ENCODE measurements at regions not wholly inside any gene's neighbourhood (a gene's known extent, or its start where the extent isn't known, plus 50 kb on each side); places are given as distances from the start of the nearest gene placed in this dataset.

DNA sequence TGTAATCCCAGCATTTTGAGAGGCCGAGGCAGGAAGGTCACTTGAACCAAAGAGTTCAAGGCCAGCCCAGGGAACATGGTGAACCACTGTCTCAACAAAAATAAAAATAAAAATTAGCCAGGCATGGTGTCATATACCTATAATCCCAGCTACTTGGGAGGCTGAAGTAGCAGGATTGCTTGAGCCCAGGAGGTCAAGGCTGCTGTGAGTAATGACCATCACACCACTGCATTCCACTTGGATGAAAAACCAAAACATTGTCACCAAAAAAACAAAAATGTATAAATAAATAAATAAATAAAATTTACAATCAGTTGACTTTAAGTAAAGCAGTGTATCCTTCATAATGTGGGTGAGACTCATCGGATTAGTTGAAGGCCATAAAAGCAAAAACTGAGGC, 541.4 kb downstream of the CSNK1G3 start:
- no peak overlapping the region for H3K4me3 ChIP-seq (ENCODE audit: low read depth, low read length)
- in situ Hi-C loops (cut with HindIII; ENCODE audit: low pct_ligation_motif_present, low sequenced_read_pairs) = no loop called here

DNA sequence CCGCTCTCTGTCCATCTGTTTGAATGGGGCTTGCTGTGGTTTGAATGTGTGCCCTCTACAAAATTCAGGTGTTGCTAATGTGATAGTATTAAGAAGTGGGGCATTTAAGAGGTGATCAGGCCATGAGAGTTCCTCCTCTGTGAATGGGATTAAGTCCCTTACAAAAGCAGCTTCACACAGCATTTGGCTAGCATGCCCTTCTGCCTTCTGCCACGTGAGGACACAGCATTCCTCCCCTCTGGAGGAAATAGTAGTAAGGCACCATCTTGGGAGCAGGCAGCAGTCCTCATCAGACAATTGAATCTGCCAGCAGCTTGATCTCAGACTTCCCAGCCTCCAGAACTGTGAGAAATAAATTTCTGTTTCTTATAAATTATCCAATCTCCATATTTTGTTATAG, 540.2 kb downstream of the CSNK1G3 start:
- no peaks in the 10 kb centered on the region for H3K27me3 ChIP-seq (replicated peaks)
- H3K4me3 ChIP-seq (ENCODE audit: low read depth, low read length) = no peak overlapping the region
- DNase-seq = no peak
- H3K36me3 ChIP-seq (replicated peaks) = no peaks in the 10 kb centered on the region
- in situ Hi-C loops (cut with HindIII; ENCODE audit: low pct_ligation_motif_present, low sequenced_read_pairs) = no loop called here
- no peak overlapping the region for H3K27ac ChIP-seq
- TF ChIP-seq, protein P1, sequence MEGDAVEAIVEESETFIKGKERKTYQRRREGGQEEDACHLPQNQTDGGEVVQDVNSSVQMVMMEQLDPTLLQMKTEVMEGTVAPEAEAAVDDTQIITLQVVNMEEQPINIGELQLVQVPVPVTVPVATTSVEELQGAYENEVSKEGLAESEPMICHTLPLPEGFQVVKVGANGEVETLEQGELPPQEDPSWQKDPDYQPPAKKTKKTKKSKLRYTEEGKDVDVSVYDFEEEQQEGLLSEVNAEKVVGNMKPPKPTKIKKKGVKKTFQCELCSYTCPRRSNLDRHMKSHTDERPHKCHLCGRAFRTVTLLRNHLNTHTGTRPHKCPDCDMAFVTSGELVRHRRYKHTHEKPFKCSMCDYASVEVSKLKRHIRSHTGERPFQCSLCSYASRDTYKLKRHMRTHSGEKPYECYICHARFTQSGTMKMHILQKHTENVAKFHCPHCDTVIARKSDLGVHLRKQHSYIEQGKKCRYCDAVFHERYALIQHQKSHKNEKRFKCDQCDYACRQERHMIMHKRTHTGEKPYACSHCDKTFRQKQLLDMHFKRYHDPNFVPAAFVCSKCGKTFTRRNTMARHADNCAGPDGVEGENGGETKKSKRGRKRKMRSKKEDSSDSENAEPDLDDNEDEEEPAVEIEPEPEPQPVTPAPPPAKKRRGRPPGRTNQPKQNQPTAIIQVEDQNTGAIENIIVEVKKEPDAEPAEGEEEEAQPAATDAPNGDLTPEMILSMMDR (IDR thresholded peaks at IDR 0.05; ENCODE audit: low read depth, low read length, missing control alignments) = no peak

More for the DNA sequence above, 541.4 kb downstream of the CSNK1G3 start:
- no peaks in the 10 kb centered on the region for H3K27me3 ChIP-seq (replicated peaks)
- H3K36me3 ChIP-seq (replicated peaks) = no peaks in the 10 kb centered on the region
- DNase-seq = peak; percentile 18
- TF ChIP-seq, protein P1 (IDR thresholded peaks at IDR 0.05; ENCODE audit: low read depth, low read length, missing control alignments) = no peak
- H3K27ac ChIP-seq = no peak overlapping the region

DNA sequence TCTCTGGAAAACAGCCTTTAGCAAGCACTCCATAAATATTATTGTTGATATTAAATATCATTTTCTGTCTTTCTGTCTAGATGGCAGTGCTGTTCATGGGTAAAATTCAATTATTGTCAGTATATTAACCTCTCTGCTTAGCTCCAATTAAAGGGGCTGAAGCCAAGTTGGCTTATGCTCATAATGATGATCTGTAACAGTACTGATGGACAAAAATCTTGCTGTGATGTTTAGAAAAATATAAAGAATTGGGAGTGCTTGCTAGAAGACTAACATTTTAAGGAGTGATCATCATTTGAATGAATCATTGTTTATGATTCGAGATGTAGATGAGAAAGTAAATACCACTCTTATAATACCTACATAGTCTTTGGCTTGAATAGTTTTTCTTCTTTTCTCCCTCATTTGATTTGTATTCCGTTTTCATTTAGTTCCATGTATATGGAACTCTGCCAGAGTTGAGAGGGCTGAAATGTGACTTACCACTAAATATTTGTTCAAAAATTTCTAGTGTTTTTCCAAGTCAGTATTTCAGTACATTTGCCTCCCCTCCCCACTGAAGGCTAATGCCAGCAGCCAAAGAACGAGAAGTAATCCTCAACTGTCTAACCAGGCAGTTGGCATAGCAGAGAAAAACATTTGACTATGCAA, 538.3 kb downstream of the CSNK1G3 start:
- Histone ChIP-seq H3K36me3 (replicated peaks) (no peaks in the 10 kb centered on the region), H3K27me3 (replicated peaks) (no peaks in the 10 kb centered on the region), H3K27ac (no peak overlapping the region), H3K4me3 (ENCODE audit: low read depth, low read length) (no peak overlapping the region)
- TF ChIP-seq, protein P1 (IDR thresholded peaks at IDR 0.05; ENCODE audit: low read depth, low read length, missing control alignments) = no peak
- no peak for DNase-seq
- in situ Hi-C loops (cut with HindIII; ENCODE audit: low pct_ligation_motif_present, low sequenced_read_pairs) = no loop called here

DNA sequence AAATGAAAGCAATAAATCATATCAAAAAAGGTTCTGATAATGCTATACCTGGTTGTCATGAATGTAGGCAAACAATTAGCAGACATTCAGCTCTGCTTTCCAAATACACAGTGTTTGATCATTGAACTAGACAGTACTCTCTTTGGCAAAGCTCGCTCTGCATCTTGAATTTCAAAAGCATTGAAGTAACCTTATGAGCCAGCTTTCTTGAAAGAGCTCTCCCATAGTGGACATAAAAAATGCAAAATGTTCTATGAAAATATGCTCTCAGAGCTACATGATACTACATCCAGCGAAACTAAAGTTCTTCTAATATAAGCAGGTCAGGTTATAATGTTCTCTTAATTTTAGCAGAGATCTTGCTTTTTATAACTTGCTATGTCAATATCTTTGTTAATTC, 533.4 kb downstream of the CSNK1G3 start:
- DNase-seq = no peak
- TF ChIP-seq, protein P1 (IDR thresholded peaks at IDR 0.05; ENCODE audit: low read depth, low read length, missing control alignments) = no peak
- no peak overlapping the region for H3K4me3 ChIP-seq (ENCODE audit: low read depth, low read length)
- no peaks in the 10 kb centered on the region for H3K36me3 ChIP-seq (replicated peaks)
- H3K27ac ChIP-seq = no peak overlapping the region
- no peaks in the 10 kb centered on the region for H3K27me3 ChIP-seq (replicated peaks)
- in situ Hi-C loops (cut with HindIII; ENCODE audit: low pct_ligation_motif_present, low sequenced_read_pairs) = no loop called here

DNA sequence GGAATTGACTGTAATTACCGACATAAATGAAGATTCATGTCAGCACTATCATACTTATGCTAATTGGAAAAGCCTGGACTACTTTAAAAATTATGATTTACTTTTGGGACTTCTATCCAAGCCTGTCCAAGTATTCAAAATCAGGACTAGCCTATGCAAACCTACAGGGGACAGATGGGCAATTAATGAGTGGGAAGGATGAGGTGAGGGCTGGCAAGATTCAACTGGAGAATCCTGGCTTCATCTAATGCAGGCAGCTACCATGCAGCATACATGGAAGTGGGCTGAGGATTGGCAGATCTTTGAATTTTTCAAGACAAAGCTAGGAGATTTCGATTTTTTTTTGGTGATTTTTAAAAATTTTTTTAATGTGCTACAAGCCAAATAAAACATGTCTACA, 532.6 kb downstream of the CSNK1G3 start:
- H3K27ac ChIP-seq = no peak overlapping the region
- TF ChIP-seq, protein P1 (IDR thresholded peaks at IDR 0.05; ENCODE audit: low read depth, low read length, missing control alignments) = no peak
- H3K36me3 ChIP-seq (replicated peaks) = no peaks in the 10 kb centered on the region
- no peaks in the 10 kb centered on the region for H3K27me3 ChIP-seq (replicated peaks)
- H3K4me3 ChIP-seq (ENCODE audit: low read depth, low read length) = no peak overlapping the region
- in situ Hi-C loops (cut with HindIII; ENCODE audit: low pct_ligation_motif_present, low sequenced_read_pairs) = no loop called here
- DNase-seq = no peak

DNA sequence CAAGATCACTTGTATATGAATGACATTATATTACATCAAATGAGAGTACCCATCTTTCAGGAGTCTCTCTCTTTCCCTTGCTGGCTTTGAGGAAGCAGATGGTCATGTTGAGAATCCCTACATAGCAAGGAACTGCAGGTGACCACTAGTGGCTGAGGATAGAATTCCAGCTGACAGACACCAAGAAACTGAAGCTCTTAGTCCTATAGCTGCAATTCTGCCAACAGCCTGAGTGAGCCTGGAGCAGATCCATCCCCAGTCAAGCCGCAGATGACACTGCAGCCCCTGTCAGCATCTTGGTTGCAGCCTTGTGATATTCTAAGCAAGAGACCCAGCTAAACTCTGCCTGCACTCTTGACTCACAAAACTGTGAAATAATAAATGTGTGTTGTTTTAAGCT, 531.5 kb downstream of the CSNK1G3 start:
- TF ChIP-seq, protein P1 (IDR thresholded peaks at IDR 0.05; ENCODE audit: low read depth, low read length, missing control alignments) = peak; percentile 45
- H3K27me3 ChIP-seq (replicated peaks) = no peaks in the 10 kb centered on the region
- no peaks in the 10 kb centered on the region for H3K36me3 ChIP-seq (replicated peaks)
- no peak overlapping the region for H3K4me3 ChIP-seq (ENCODE audit: low read depth, low read length)
- no peak overlapping the region for H3K27ac ChIP-seq
- no peak for DNase-seq
- in situ Hi-C loops (cut with HindIII; ENCODE audit: low pct_ligation_motif_present, low sequenced_read_pairs) = no loop called here
